ENCODE measurements at regions not wholly inside any gene's neighbourhood (a gene's known extent, or its start where the extent isn't known, plus 50 kb on each side); places are given as distances from the start of the nearest gene placed in this dataset.

- TF ChIP-seq, protein P1, sequence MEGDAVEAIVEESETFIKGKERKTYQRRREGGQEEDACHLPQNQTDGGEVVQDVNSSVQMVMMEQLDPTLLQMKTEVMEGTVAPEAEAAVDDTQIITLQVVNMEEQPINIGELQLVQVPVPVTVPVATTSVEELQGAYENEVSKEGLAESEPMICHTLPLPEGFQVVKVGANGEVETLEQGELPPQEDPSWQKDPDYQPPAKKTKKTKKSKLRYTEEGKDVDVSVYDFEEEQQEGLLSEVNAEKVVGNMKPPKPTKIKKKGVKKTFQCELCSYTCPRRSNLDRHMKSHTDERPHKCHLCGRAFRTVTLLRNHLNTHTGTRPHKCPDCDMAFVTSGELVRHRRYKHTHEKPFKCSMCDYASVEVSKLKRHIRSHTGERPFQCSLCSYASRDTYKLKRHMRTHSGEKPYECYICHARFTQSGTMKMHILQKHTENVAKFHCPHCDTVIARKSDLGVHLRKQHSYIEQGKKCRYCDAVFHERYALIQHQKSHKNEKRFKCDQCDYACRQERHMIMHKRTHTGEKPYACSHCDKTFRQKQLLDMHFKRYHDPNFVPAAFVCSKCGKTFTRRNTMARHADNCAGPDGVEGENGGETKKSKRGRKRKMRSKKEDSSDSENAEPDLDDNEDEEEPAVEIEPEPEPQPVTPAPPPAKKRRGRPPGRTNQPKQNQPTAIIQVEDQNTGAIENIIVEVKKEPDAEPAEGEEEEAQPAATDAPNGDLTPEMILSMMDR (optimal IDR thresholded peaks at IDR 0.05 in 1 of 3, IDR thresholded peaks at IDR 0.05 in 1 of 3, conservative IDR thresholded peaks at IDR 0.05 in 1 of 3; ENCODE audit: extremely low read depth in 1 of 3, insufficient read depth in 2 of 3, low read length in 3 of 3) = no peak
- TF ChIP-seq EZH2 (IDR thresholded peaks at IDR 0.05; ENCODE audit: low read length) = no peak
- H3K4me2 ChIP-seq (ENCODE audit: control insufficient read depth, extremely low read depth, insufficient read depth, low read depth, low read length) = peak overlapping the region; percentile 37
- H4K20me1 ChIP-seq (ENCODE audit: control insufficient read depth, extremely low read depth, insufficient read depth, low read length) = no peaks in the 10 kb centered on the region
- DNase-seq (ENCODE audit: low read depth, low spot score) (no peak), FAIRE-seq (no peak)
- dilution Hi-C loops (cut with MboI; ENCODE audit: extremely low pct_ligation_motif_present, low sequenced_read_pairs) = no loop called here
- H3K27me3 ChIP-seq (ENCODE audit: control insufficient read depth, extremely low read depth, insufficient read depth, low read length) = no peaks in the 10 kb centered on the region
- no peaks in the 10 kb centered on the region for H3K79me2 ChIP-seq (ENCODE audit: control insufficient read depth, insufficient read depth, low read length)
- H2AFZ ChIP-seq (ENCODE audit: control insufficient read depth, low read length) = no peak overlapping the region
- H3K9me3 ChIP-seq (ENCODE audit: control insufficient read depth, low read depth, low read length) = no peaks in the 10 kb centered on the region
- H3K4me3 ChIP-seq (ENCODE audit: control insufficient read depth in 2 of 3, extremely low read depth in 1 of 3, insufficient read depth in 2 of 3, low read depth in 1 of 3, low read length in 3 of 3) = no peak overlapping the region
- no peaks in the 10 kb centered on the region for H3K36me3 ChIP-seq (ENCODE audit: control insufficient read depth in 2 of 2, extremely low read depth in 1 of 2, insufficient read depth in 2 of 2, low read length in 2 of 2)
- H3K27ac ChIP-seq (ENCODE audit: control insufficient read depth, insufficient read depth, low read length) = no peak overlapping the region
- peaks cover 13% of the 10 kb centered on the region for H3K4me1 ChIP-seq (ENCODE audit: control insufficient read depth, extremely low read depth, insufficient read depth, low read length)
- no peaks in the 10 kb centered on the region for H3K9me1 ChIP-seq (ENCODE audit: control insufficient read depth, extremely low read depth, insufficient read depth, low read length)
- H3K9ac ChIP-seq (ENCODE audit: control insufficient read depth, extremely low read depth, insufficient read depth, low read length) = no peak overlapping the region
Measured at GRCh38 chr13:31946091-31946770, 85.3 kb upstream of the FRY start.

DNA sequence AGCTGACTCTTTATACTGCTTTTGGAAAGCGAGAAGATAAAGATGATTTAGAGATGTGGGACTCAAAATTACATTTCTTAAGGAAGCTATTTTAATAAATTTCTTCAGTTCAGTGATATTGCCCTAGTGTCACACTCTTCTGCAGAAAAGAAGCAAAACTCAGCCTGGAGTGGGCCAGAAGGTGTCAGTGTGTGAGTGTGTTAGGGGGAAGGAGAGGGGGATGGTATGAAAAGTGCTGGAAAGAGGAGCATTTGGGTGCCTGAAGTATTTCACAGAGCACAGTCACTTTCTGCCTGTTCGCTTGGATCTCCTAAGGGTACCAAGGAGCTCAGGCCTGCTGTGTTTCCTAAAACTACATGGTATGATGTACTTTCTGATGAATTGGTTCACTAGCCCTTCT lies 84.5 kb upstream of the FRY start:
- Histone ChIP-seq H4K20me1 (ENCODE audit: control insufficient read depth, extremely low read depth, insufficient read depth, low read length) (no peaks in the 10 kb centered on the region), H3K4me3 (ENCODE audit: control insufficient read depth in 2 of 3, extremely low read depth in 1 of 3, insufficient read depth in 2 of 3, low read depth in 1 of 3, low read length in 3 of 3) (no peak overlapping the region), H3K27ac (ENCODE audit: control insufficient read depth, insufficient read depth, low read length) (no peak overlapping the region), H3K4me1 (ENCODE audit: control insufficient read depth, extremely low read depth, insufficient read depth, low read length) (peaks cover 13% of the 10 kb centered on the region), H2AFZ (ENCODE audit: control insufficient read depth, low read length) (no peak overlapping the region), H3K27me3 (ENCODE audit: control insufficient read depth, extremely low read depth, insufficient read depth, low read length) (no peaks in the 10 kb centered on the region), H3K36me3 (ENCODE audit: control insufficient read depth in 2 of 2, extremely low read depth in 1 of 2, insufficient read depth in 2 of 2, low read length in 2 of 2) (no peaks in the 10 kb centered on the region), H3K9ac (ENCODE audit: control insufficient read depth, extremely low read depth, insufficient read depth, low read length) (no peak overlapping the region), H3K9me1 (ENCODE audit: control insufficient read depth, extremely low read depth, insufficient read depth, low read length) (no peaks in the 10 kb centered on the region), H3K4me2 (ENCODE audit: control insufficient read depth, extremely low read depth, insufficient read depth, low read depth, low read length) (no peak overlapping the region), H3K9me3 (ENCODE audit: control insufficient read depth, low read depth, low read length) (no peaks in the 10 kb centered on the region), H3K79me2 (ENCODE audit: control insufficient read depth, insufficient read depth, low read length) (no peaks in the 10 kb centered on the region)
- dilution Hi-C loops (cut with MboI; ENCODE audit: extremely low pct_ligation_motif_present, low sequenced_read_pairs) = no loop called here
- FAIRE-seq (no peak), DNase-seq (ENCODE audit: low read depth, low spot score) (no peak)
- no peak for TF ChIP-seq EZH2 (IDR thresholded peaks at IDR 0.05; ENCODE audit: low read length)
- TF ChIP-seq, protein P1 (optimal IDR thresholded peaks at IDR 0.05 in 1 of 3, IDR thresholded peaks at IDR 0.05 in 1 of 3, conservative IDR thresholded peaks at IDR 0.05 in 1 of 3; ENCODE audit: extremely low read depth in 1 of 3, insufficient read depth in 2 of 3, low read length in 3 of 3) = peak in 1 of 3 experiments; percentile 7
